LNCAP (cell line): ENCODE measurements at regions not wholly inside any gene's neighbourhood (a gene's known extent, or its start where the extent isn't known, plus 50 kb on each side); places are given as distances from the start of the nearest gene placed in this dataset.

ENCODE experiments used
- CTCF ChIP-seq: fragments of 450-650 bp; IDR thresholded peaks from 2 replicates; pipeline ENCODE4 v1.5.1; 2017; ENCODE audit warnings: mild to moderate bottlenecking

GRCh38 chr3:154801729-154802128, 278.4 kb upstream of the MME start:
- no peak for TF ChIP-seq CTCF

- TF ChIP-seq CTCF: no peak
These were observed 280.3 kb upstream of the MME start for GRCh38 chr3:154799800-154800199.

- no peak for TF ChIP-seq CTCF
These were observed 284.5 kb upstream of the MME start for GRCh38 chr3:154795582-154795981.

DNA sequence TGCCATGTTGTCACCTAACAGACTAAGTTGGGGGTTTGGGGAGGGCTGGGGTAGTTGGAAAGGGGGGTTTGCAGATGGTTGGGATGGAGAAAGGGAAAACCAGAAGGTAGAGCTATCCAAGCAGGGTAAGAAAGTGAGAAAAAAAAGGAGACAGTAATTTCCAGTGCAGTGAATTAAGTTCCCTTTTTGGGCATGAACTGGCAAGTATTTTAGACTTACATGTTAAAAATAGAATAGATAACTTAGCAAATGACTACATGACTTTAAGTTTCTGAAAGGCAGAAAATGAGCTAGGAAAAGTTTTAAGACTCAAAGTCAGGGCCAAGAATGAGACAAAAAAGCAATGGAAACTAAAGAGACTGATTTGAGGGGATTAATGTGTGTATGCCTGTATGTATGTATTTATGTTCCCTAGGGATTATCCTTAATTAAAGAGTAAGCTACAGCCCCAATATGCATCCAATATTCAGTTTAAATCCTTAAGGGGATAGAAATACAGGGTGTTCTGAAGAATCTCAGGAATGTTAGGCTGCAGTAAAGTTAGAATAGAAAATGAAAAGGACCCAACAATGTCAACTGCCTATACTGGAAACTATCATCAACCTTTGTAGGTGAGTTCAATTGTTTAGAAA, 285.2 kb upstream of the MME start:
- TF ChIP-seq CTCF: no peak

DNA sequence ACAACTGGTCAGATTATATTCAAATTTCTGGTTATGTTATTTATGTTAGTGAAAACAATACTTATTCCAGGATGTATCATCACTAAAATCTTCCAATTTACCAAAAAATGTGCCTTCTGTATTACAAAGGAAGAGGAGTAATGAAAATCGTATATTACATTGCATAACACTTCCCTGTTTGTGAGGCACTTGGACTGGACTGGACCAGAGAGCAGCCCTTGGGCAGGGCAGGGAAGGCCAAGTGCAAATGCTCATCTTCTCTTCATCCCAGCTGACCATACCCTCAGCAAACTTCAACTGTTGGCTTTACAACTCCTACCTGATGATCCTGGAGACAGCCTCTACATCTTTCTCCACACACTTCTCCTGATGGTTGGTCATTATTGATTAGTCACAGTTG, 285.7 kb upstream of the MME start:
- no peak for TF ChIP-seq CTCF

DNA sequence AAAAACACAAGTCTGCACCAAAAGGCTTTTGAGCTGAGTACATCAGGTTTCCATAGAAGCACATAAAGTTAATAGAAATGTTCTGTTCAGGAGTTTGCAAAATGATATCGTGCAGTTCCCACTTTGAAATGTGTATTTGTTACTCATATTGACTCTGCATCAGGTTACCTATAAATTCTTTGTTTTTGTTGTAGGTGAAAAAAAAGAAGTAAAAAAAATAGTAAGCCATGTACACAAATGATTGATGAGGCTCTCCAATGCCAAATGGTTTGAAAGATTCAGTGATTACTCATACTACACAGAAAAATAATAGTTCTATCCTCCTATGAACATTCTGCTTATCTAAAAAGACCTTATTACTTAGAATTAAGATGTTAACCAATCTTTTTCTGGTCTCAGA, 287.3 kb upstream of the MME start:
- no peak for TF ChIP-seq CTCF

GRCh38 chr3:154791611-154792010, 288.5 kb upstream of the MME start:
- TF ChIP-seq CTCF: no peak

- TF ChIP-seq CTCF: no peak
These were observed 293.4 kb upstream of the MME start for GRCh38 chr3:154786724-154787123.
